BE2C (cell line): ENCODE measurements at regions not wholly inside any gene's neighbourhood (a gene's known extent, or its start where the extent isn't known, plus 50 kb on each side); places are given as distances from the start of the nearest gene placed in this dataset.

Experiments
- DNase-seq: peaks from one replicate; pipeline ENCODE4 v3.0.0-alpha.2; 2020
- H3K27me3 ChIP-seq: fragments of 250-450 bp; sonication (Bioruptor Pico); 2 replicates; pipeline ENCODE4 v1.5.1; 2020; ENCODE audit warnings: mild to moderate bottlenecking
- H3K36me3 ChIP-seq: fragments of 250-450 bp; sonication (Bioruptor Pico); 2 replicates; pipeline ENCODE4 v1.5.1; 2020; ENCODE audit warnings: mild to moderate bottlenecking
- H3K4me1 ChIP-seq: fragments of 250-450 bp; sonication (Bioruptor Pico); 2 replicates; pipeline ENCODE4 v1.5.1; 2020
- H3K4me3 ChIP-seq: 2 replicates; pipeline ENCODE4 v1.5.1; 2011; ENCODE audit warnings: low read depth, low read length
- H3K9me3 ChIP-seq: fragments of 250-450 bp; sonication (Bioruptor Pico); 2 replicates; pipeline ENCODE4 v1.5.1; 2020
- TF ChIP-seq, protein P1 (sequence below): IDR thresholded peaks from 2 replicates; pipeline ENCODE4 v1.5.1; 2012; ENCODE audit warnings: mild to moderate bottlenecking, low read depth, low read length

- TF ChIP-seq, protein P1, sequence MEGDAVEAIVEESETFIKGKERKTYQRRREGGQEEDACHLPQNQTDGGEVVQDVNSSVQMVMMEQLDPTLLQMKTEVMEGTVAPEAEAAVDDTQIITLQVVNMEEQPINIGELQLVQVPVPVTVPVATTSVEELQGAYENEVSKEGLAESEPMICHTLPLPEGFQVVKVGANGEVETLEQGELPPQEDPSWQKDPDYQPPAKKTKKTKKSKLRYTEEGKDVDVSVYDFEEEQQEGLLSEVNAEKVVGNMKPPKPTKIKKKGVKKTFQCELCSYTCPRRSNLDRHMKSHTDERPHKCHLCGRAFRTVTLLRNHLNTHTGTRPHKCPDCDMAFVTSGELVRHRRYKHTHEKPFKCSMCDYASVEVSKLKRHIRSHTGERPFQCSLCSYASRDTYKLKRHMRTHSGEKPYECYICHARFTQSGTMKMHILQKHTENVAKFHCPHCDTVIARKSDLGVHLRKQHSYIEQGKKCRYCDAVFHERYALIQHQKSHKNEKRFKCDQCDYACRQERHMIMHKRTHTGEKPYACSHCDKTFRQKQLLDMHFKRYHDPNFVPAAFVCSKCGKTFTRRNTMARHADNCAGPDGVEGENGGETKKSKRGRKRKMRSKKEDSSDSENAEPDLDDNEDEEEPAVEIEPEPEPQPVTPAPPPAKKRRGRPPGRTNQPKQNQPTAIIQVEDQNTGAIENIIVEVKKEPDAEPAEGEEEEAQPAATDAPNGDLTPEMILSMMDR, result no peak
- Histone ChIP-seq H3K36me3 (no peaks in the 10 kb centered on the region), H3K27me3 (no peaks in the 10 kb centered on the region), H3K4me3 (no peak overlapping the region), H3K4me1 (peaks cover 30% of the 10 kb centered on the region), H3K9me3 (no peaks in the 10 kb centered on the region)
- no peak for DNase-seq
Observed at GRCh38 chr17:77366206-77366557, 225.4 kb downstream of the SEC14L1 start.

DNA sequence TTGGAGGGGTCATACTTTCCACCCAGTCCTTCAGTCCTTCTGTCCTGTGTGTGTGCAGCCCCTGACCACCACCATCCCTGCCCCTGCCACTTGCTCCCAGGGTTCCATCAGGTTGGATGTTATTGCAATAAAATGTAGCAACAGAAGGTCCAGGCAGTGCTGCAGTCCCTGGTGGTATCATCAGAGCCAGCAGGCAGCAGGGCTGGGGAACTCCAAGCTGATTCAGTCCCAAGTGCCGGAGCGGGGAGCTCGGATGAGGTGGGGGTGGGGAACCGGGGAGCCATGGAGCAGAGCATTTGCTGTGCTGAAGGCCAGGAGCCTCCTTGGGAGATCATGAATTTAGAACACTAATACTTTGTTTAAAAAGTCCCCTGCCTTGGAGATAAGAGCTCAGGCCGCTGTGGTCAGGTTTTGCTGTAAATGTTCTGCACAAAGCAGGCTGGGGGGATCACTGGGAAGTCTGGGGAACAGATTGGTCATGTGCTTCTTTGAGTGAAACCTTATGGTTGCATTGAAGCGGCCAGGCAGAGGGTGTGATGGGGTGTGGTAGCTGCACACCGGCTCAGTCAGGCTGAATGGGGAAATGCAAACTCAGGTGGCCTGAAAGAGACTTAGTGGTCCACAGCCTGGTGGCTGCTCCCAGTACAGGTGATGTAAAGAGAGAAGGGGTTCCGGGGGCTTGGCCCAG lies 225.9 kb downstream of the SEC14L1 start:
- no peak for DNase-seq
- TF ChIP-seq, protein P1, result no peak
- no peaks in the 10 kb centered on the region for H3K36me3 ChIP-seq
- H3K27me3 ChIP-seq, result no peaks in the 10 kb centered on the region
- H3K4me3 ChIP-seq, result no peak overlapping the region
- H3K4me1 ChIP-seq, result peaks cover 30% of the 10 kb centered on the region
- no peaks in the 10 kb centered on the region for H3K9me3 ChIP-seq

GRCh38 chr17:77369544-77369971 lies 228.8 kb downstream of the SEC14L1 start:
- TF ChIP-seq, protein P1, result no peak
- H3K27me3 ChIP-seq, result no peaks in the 10 kb centered on the region
- no peaks in the 10 kb centered on the region for H3K9me3 ChIP-seq
- no peak for DNase-seq
- no peaks in the 10 kb centered on the region for H3K36me3 ChIP-seq
- H3K4me1 ChIP-seq, result peaks cover 22% of the 10 kb centered on the region
- H3K4me3 ChIP-seq, result no peak overlapping the region

- peaks cover 22% of the 10 kb centered on the region for H3K4me1 ChIP-seq
- DNase-seq, result no peak
- no peaks in the 10 kb centered on the region for H3K9me3 ChIP-seq
- no peaks in the 10 kb centered on the region for H3K36me3 ChIP-seq
- H3K27me3 ChIP-seq, result no peaks in the 10 kb centered on the region
- no peak overlapping the region for H3K4me3 ChIP-seq
- TF ChIP-seq, protein P1, result no peak
Observed at GRCh38 chr17:77370586-77370985, 229.8 kb downstream of the SEC14L1 start.

- Histone ChIP-seq H3K4me1 (peaks cover 18% of the 10 kb centered on the region), H3K36me3 (no peaks in the 10 kb centered on the region), H3K9me3 (no peaks in the 10 kb centered on the region), H3K4me3 (no peak overlapping the region), H3K27me3 (no peaks in the 10 kb centered on the region)
- peak; percentile 9 for DNase-seq
- TF ChIP-seq, protein P1, result no peak
Observed at GRCh38 chr17:77371117-77371887, 230.5 kb downstream of the SEC14L1 start.

- no peaks in the 10 kb centered on the region for H3K9me3 ChIP-seq
- H3K36me3 ChIP-seq, result no peaks in the 10 kb centered on the region
- peak; percentile 19 for DNase-seq
- H3K4me1 ChIP-seq, result peaks cover 25% of the 10 kb centered on the region
- TF ChIP-seq, protein P1, result no peak
- no peaks in the 10 kb centered on the region for H3K27me3 ChIP-seq
- peak overlapping the region; percentile 97 for H3K4me3 ChIP-seq
Observed at GRCh38 chr17:77371888-77372443, 231.2 kb downstream of the SEC14L1 start.
